Activated B cell treated with CpG ODN at 0.5 μM for 24 hours (primary cell): ENCODE measurements at regions not wholly inside any gene's neighbourhood (a gene's known extent, or its start where the extent isn't known, plus 50 kb on each side); places are given as distances from the start of the nearest gene placed in this dataset.

Experiments
- ATAC-seq: fragments of 200-7000 bp; cut with Tn5 transposase; one replicate; pipeline ENCODE4 v1.10.0; 2021; ENCODE audit warnings: low read depth, mild to moderate bottlenecking, moderate library complexity
- CTCF ChIA-PET: fragments of 350-600 bp; sonication (Branson Sonifier 250); formaldehyde crosslinking; loops from one replicate; lab custom pipeline; 2021; ENCODE audit warnings: antibody characterized with exemption; lab: Charles Lee
- POLR2A ChIA-PET: fragments of 350-600 bp; sonication (Branson Sonifier 250); formaldehyde crosslinking; loops from one replicate; lab custom pipeline; 2021; ENCODE audit warnings: antibody characterized with exemption; lab: Charles Lee
- DNase-seq: peaks from one replicate; pipeline ENCODE4 v3.0.0; 2022
- H3K27ac Mint-ChIP-seq: one replicate; pipeline ENCODE4 v1.8.0; 2020; ENCODE audit warnings: mixed read lengths
- H3K27me3 Mint-ChIP-seq: one replicate; pipeline ENCODE4 v1.8.0; 2021; ENCODE audit warnings: mixed read lengths
- H3K36me3 Mint-ChIP-seq: one replicate; pipeline ENCODE4 v1.8.0; 2021; ENCODE audit warnings: low read depth, mixed read lengths
- H3K4me1 Mint-ChIP-seq: one replicate; pipeline ENCODE4 v1.8.0; 2021; ENCODE audit warnings: mixed read lengths
- H3K4me3 Mint-ChIP-seq: one replicate; pipeline ENCODE4 v1.8.0; 2020; ENCODE audit warnings: mild to moderate bottlenecking, mixed read lengths
- H3K9me3 Mint-ChIP-seq: one replicate; pipeline ENCODE4 v1.8.0; 2020; ENCODE audit warnings: mixed read lengths
- CTCF ChIP-seq: fragments of 200-600 bp; IDR thresholded peaks from one replicate; pipeline ENCODE4 v1.8.0; 2022; ENCODE audit warnings: antibody characterized with exemption, mild to moderate bottlenecking
- intact Hi-C: fragments of 100-400 bp; cut with micrococcal nuclease; formaldehyde crosslinking; loops from one replicate; pipeline ENCODE4 v1.15.1; 2024

- no peak for ATAC-seq
- Mint-ChIP-seq H3K4me3 (no peak overlapping the region), H3K27ac (no peak overlapping the region), H3K27me3 (peaks cover 19% of the 10 kb centered on the region), H3K9me3 (peaks cover 22% of the 10 kb centered on the region), H3K36me3 (no peaks in the 10 kb centered on the region), H3K4me1 (no peaks in the 10 kb centered on the region)
- ChIA-PET POLR2A (no interaction called here), CTCF (interaction anchor here (1.0 kb wide), 1 partner anchor 37 kb away, joined by 3 read pairs; no protein-coding TSS in a partner anchor)
- no peak for DNase-seq
- TF ChIP-seq CTCF = no peak
- intact Hi-C loops = no loop called here
Observed at GRCh38 chr14:65997347-65997746, 488.8 kb upstream of the CCDC196 start.

GRCh38 chr14:65999865-66000264 lies 486.3 kb upstream of the CCDC196 start:
- TF ChIP-seq CTCF = no peak
- intact Hi-C loops = no loop called here
- peaks cover 32% of the 10 kb centered on the region for H3K27me3 Mint-ChIP-seq
- ChIA-PET POLR2A (no interaction called here), CTCF (no interaction called here)
- H3K9me3 Mint-ChIP-seq = peaks cover 22% of the 10 kb centered on the region
- DNase-seq (no peak), ATAC-seq (no peak)
- no peak overlapping the region for H3K27ac Mint-ChIP-seq
- no peak overlapping the region for H3K4me3 Mint-ChIP-seq
- H3K4me1 Mint-ChIP-seq = no peaks in the 10 kb centered on the region
- H3K36me3 Mint-ChIP-seq = no peaks in the 10 kb centered on the region

GRCh38 chr14:66000766-66001165 lies 485.4 kb upstream of the CCDC196 start:
- no peak for DNase-seq

GRCh38 chr14:66001356-66001755 lies 484.8 kb upstream of the CCDC196 start:
- Mint-ChIP-seq H3K9me3 (peaks cover 22% of the 10 kb centered on the region), H3K27ac (no peak overlapping the region), H3K4me3 (no peak overlapping the region), H3K36me3 (no peaks in the 10 kb centered on the region), H3K27me3 (peaks cover 32% of the 10 kb centered on the region), H3K4me1 (no peaks in the 10 kb centered on the region)
- intact Hi-C loops = no loop called here
- ChIA-PET CTCF (no interaction called here), POLR2A (no interaction called here)
- DNase-seq (no peak), ATAC-seq (no peak)
- no peak for TF ChIP-seq CTCF

More at GRCh38 chr14:66000766-66001165, 485.4 kb upstream of the CCDC196 start:
- CTCF ChIA-PET = interaction anchor here (0.7 kb wide), 1 partner anchor 173 kb away, joined by 3 read pairs; no protein-coding TSS in a partner anchor
- Mint-ChIP-seq H3K27me3 (peaks cover 32% of the 10 kb centered on the region), H3K27ac (no peak overlapping the region), H3K9me3 (peaks cover 22% of the 10 kb centered on the region), H3K4me3 (no peak overlapping the region), H3K4me1 (no peaks in the 10 kb centered on the region), H3K36me3 (no peaks in the 10 kb centered on the region)
- no peak for ATAC-seq
- intact Hi-C loops = no loop called here
- POLR2A ChIA-PET = no interaction called here
- TF ChIP-seq CTCF = no peak

- ChIA-PET CTCF (interaction anchor here (0.9 kb wide), 1 partner anchor 44 kb away, joined by 3 read pairs; no protein-coding TSS in a partner anchor), POLR2A (no interaction called here)
- no peaks in the 10 kb centered on the region for H3K36me3 Mint-ChIP-seq
- H3K4me3 Mint-ChIP-seq = no peak overlapping the region
- peaks cover 32% of the 10 kb centered on the region for H3K27me3 Mint-ChIP-seq
- H3K9me3 Mint-ChIP-seq = peaks cover 19% of the 10 kb centered on the region
- TF ChIP-seq CTCF = no peak
- DNase-seq = no peak
- ATAC-seq = no peak
- no peak overlapping the region for H3K27ac Mint-ChIP-seq
- intact Hi-C loops = no loop called here
- no peaks in the 10 kb centered on the region for H3K4me1 Mint-ChIP-seq
Observed at GRCh38 chr14:66003082-66003730, 483.0 kb upstream of the CCDC196 start.
